GM21360 (cell line): ENCODE measurements at regions not wholly inside any gene's neighbourhood (a gene's known extent, or its start where the extent isn't known, plus 50 kb on each side); places are given as distances from the start of the nearest gene placed in this dataset.

Experiments used
- ATAC-seq: cut with Tn5 transposase; IDR thresholded peaks from one replicate; pipeline ENCODE4 v1.9.1; 2021; ENCODE audit warnings: mild to moderate bottlenecking, moderate library complexity; ENCODE audit not compliant: unreplicated experiment

GRCh38 chr9:80359291-80359690 lies 787.5 kb downstream of the TLE4 start:
- ATAC-seq: no peak

- ATAC-seq: no peak
These were observed 781.2 kb downstream of the TLE4 start for GRCh38 chr9:80352967-80353366.

- ATAC-seq: no peak
These were observed 779.8 kb downstream of the TLE4 start for GRCh38 chr9:80351612-80352011.

- ATAC-seq: no peak
These were observed 754.3 kb downstream of the TLE4 start for GRCh38 chr9:80326105-80326504.

- no peak for ATAC-seq
These were observed 749.2 kb downstream of the TLE4 start for GRCh38 chr9:80320916-80321315.

- ATAC-seq: no peak
These were observed 748.7 kb downstream of the TLE4 start for GRCh38 chr9:80320480-80320879.

GRCh38 chr9:80305136-80305535 lies 733.4 kb downstream of the TLE4 start:
- no peak for ATAC-seq

GRCh38 chr9:80294955-80295354 lies 723.2 kb downstream of the TLE4 start:
- ATAC-seq: no peak

- ATAC-seq: no peak
These were observed 722.6 kb downstream of the TLE4 start for GRCh38 chr9:80294318-80294717.

- ATAC-seq: no peak
These were observed 720.5 kb downstream of the TLE4 start for GRCh38 chr9:80292231-80292630.

GRCh38 chr9:80285326-80285725 lies 713.6 kb downstream of the TLE4 start:
- ATAC-seq: no peak

- ATAC-seq: no peak
These were observed 711.0 kb downstream of the TLE4 start for GRCh38 chr9:80282766-80283165.

GRCh38 chr9:80259079-80259478 lies 687.3 kb downstream of the TLE4 start:
- no peak for ATAC-seq

- ATAC-seq: no peak
These were observed 680.0 kb downstream of the TLE4 start for GRCh38 chr9:80251778-80252177.

GRCh38 chr9:80242022-80242421 lies 670.3 kb downstream of the TLE4 start:
- no peak for ATAC-seq

GRCh38 chr9:80235752-80236151 lies 664.0 kb downstream of the TLE4 start:
- ATAC-seq: no peak

- no peak for ATAC-seq
These were observed 662.1 kb downstream of the TLE4 start for GRCh38 chr9:80233906-80234305.

- ATAC-seq: no peak
These were observed 661.5 kb downstream of the TLE4 start for GRCh38 chr9:80233102-80233843.

GRCh38 chr9:80231318-80232236 lies 659.8 kb downstream of the TLE4 start:
- ATAC-seq: no peak

- ATAC-seq: no peak
These were observed 652.1 kb downstream of the TLE4 start for GRCh38 chr9:80223897-80224296.

GRCh38 chr9:80222466-80223169 lies 650.9 kb downstream of the TLE4 start:
- no peak for ATAC-seq
